Endodermal cell (in vitro differentiated cells): ENCODE measurements at regions not wholly inside any gene's neighbourhood (a gene's known extent, or its start where the extent isn't known, plus 50 kb on each side); places are given as distances from the start of the nearest gene placed in this dataset.

Source experiments
- DNase-seq: peaks from one replicate; pipeline ENCODE4 v3.0.0-alpha.2; 2017
- H3K27ac ChIP-seq: 2 replicates; pipeline ENCODE4 v1.5.1; 2013; ENCODE audit warnings: mild to moderate bottlenecking, low read depth, low read length, moderate library complexity
- H3K27me3 ChIP-seq: 2 replicates; pipeline ENCODE4 v1.6.1; 2013; ENCODE audit warnings: mild to moderate bottlenecking, low read length, moderate library complexity; ENCODE audit not compliant: insufficient read depth, control insufficient read depth, poor library complexity, severe bottlenecking
- H3K36me3 ChIP-seq: 2 replicates; pipeline ENCODE4 v1.7.0; 2013; ENCODE audit warnings: mild to moderate bottlenecking, low read length, moderate library complexity; ENCODE audit not compliant: control insufficient read depth, insufficient read depth
- H3K4me1 ChIP-seq: one replicate; pipeline ENCODE4 v1.7.0; 2013; ENCODE audit warnings: low read length; ENCODE audit not compliant: control insufficient read depth, insufficient read depth
- H3K4me3 ChIP-seq: 2 replicates; pipeline ENCODE4 v1.5.1; 2013; ENCODE audit warnings: mild to moderate bottlenecking, low read length, moderate library complexity
- H3K9ac ChIP-seq: 2 replicates; pipeline ENCODE4 v1.6.1; 2013; ENCODE audit warnings: mild to moderate bottlenecking, low read length, moderate library complexity; ENCODE audit not compliant: poor library complexity, severe bottlenecking; ENCODE audit errors: extremely low read depth
- H3K9me3 ChIP-seq: 2 replicates; pipeline ENCODE4 v1.6.1; 2013; ENCODE audit warnings: mild to moderate bottlenecking, low read length, moderate library complexity; ENCODE audit not compliant: control insufficient read depth
- H3K27ac Mint-ChIP-seq: 2 replicates; pipeline ENCODE4 v1.8.0; 2020; ENCODE audit warnings: mixed read lengths
- H3K27me3 Mint-ChIP-seq: 2 replicates; pipeline ENCODE4 v1.8.0; 2021; ENCODE audit warnings: mild to moderate bottlenecking, mixed read lengths; ENCODE audit not compliant: insufficient read depth
- H3K36me3 Mint-ChIP-seq: 2 replicates; pipeline ENCODE4 v1.8.0; 2020; ENCODE audit warnings: low read depth, mixed read lengths
- H3K4me1 Mint-ChIP-seq: 2 replicates; pipeline ENCODE4 v1.8.0; 2020; ENCODE audit warnings: mixed read lengths
- H3K4me3 Mint-ChIP-seq: 2 replicates; pipeline ENCODE4 v1.8.0; 2020; ENCODE audit warnings: mild to moderate bottlenecking, moderate library complexity, mixed read lengths
- H3K9me3 Mint-ChIP-seq: 2 replicates; pipeline ENCODE4 v1.8.0; 2020; ENCODE audit warnings: mild to moderate bottlenecking, mixed read lengths
- CTCF ChIP-seq: fragments of 200-600 bp; sonication (generic); conservative IDR thresholded peaks from 2 replicates; pipeline ENCODE4 v1.5.0; 2021; ENCODE audit warnings: antibody characterized with exemption, mild to moderate bottlenecking
- WGBS, 2 experiments: methylation state at CpG; one replicate each; pipeline versions ENCODE4 v1.1.5 to v1.1.7; 2013; ENCODE audit warnings: missing lambda C conversion rate in 2 of 2, mixed read lengths in 1 of 2; ENCODE audit not compliant: insufficient coverage in 1 of 2, insufficient read length in 1 of 2; 5-methylcytosine and 5-hydroxymethylcytosine counted together

GRCh38 chr11:134471716-134472455 is 59.8 kb upstream of the B3GAT1 start:
- Histone ChIP-seq H3K27ac (no peak overlapping the region), H3K9me3 (no peaks in the 10 kb centered on the region), H3K4me3 (no peak overlapping the region), H3K4me1 (no peaks in the 10 kb centered on the region), H3K36me3 (no peaks in the 10 kb centered on the region), H3K9ac (no peak overlapping the region), H3K27me3 (peaks cover 25% of the 10 kb centered on the region)
- Mint-ChIP-seq H3K27ac (no peak overlapping the region), H3K36me3 (no peaks in the 10 kb centered on the region), H3K9me3 (no peaks in the 10 kb centered on the region), H3K4me3 (no peak overlapping the region), H3K27me3 (peaks cover 31% of the 10 kb centered on the region), H3K4me1 (no peaks in the 10 kb centered on the region)
- no peak for TF ChIP-seq CTCF
- DNase-seq, result peak; percentile 38
- 85 to 92% methylated on average over 5 to 9 of the region's 9 CpGs for WGBS, 2 experiments

- 91 to 94% methylated on average over 26 to 28 of the region's 28 CpGs for WGBS, 2 experiments
- Histone ChIP-seq H3K27ac (no peak overlapping the region), H3K9me3 (no peaks in the 10 kb centered on the region), H3K4me3 (no peak overlapping the region), H3K36me3 (no peaks in the 10 kb centered on the region), H3K27me3 (peaks cover 28% of the 10 kb centered on the region), H3K4me1 (no peaks in the 10 kb centered on the region), H3K9ac (no peak overlapping the region)
- Mint-ChIP-seq H3K36me3 (no peaks in the 10 kb centered on the region), H3K4me1 (peaks cover 1% of the 10 kb centered on the region), H3K27ac (no peak overlapping the region), H3K27me3 (peaks cover 28% of the 10 kb centered on the region), H3K4me3 (no peak overlapping the region), H3K9me3 (no peaks in the 10 kb centered on the region)
- DNase-seq, result peak; percentile 20
- TF ChIP-seq CTCF, result no peak
These were observed 59.2 kb upstream of the B3GAT1 start for GRCh38 chr11:134471087-134471715.

- Mint-ChIP-seq H3K4me1 (peaks cover 6% of the 10 kb centered on the region), H3K36me3 (no peaks in the 10 kb centered on the region), H3K27ac (no peak overlapping the region), H3K4me3 (no peak overlapping the region), H3K9me3 (no peaks in the 10 kb centered on the region), H3K27me3 (peaks cover 28% of the 10 kb centered on the region)
- no peaks in the 10 kb centered on the region for H3K36me3 ChIP-seq
- no peak overlapping the region for H3K9ac ChIP-seq
- H3K27me3 ChIP-seq, result peaks cover 27% of the 10 kb centered on the region
- H3K27ac ChIP-seq, result no peak overlapping the region
- no peak overlapping the region for H3K4me3 ChIP-seq
- DNase-seq, result peak; percentile 18
- H3K4me1 ChIP-seq, result no peaks in the 10 kb centered on the region
- no peaks in the 10 kb centered on the region for H3K9me3 ChIP-seq
- 90 to 94% methylated on average over 4 to 6 of the region's 6 CpGs for WGBS, 2 experiments
- no peak for TF ChIP-seq CTCF
These were observed 58.2 kb upstream of the B3GAT1 start for GRCh38 chr11:134470238-134470637.
